ENCODE measurements at regions not wholly inside any gene's neighbourhood (a gene's known extent, or its start where the extent isn't known, plus 50 kb on each side); places are given as distances from the start of the nearest gene placed in this dataset.
"Not testable (repeated sequence)": the region's sequence is repeated elsewhere in the genome, so short reads cannot be mapped to it uniquely, and the experiment has no call there.

DNA sequence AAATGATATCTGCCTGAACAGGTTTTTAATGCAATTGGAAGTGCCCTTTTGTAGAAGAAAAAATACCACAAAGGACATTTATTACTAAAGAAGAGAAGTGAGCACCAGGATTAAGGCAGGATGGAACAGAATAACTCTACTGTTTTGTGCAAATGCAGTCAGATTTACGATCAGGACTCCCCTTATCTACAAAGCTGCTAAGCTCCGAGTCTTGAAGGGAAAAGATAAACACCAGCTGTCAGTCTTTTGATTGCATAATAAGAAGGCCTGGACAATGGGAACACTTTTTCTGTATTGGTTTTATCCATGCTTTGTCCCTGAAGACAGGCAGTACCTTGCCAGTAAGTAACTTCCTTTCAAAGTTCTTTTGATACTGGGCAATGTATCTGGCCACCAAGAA is 797.9 kb upstream of the SLC35B3 start:
- TF ChIP-seq CTCF (IDR thresholded peaks at IDR 0.05; ENCODE audit: poor library complexity, severe bottlenecking): no peak
- no peaks in the 10 kb centered on the region for H3K36me3 ChIP-seq (ENCODE audit: low read depth)
- no peaks in the 10 kb centered on the region for H3K27me3 ChIP-seq (ENCODE audit: insufficient read depth, poor library complexity, severe bottlenecking)
- no peak overlapping the region for H3K27ac ChIP-seq (ENCODE audit: poor library complexity, severe bottlenecking)
- H3K4me3 ChIP-seq (ENCODE audit: severe bottlenecking): no peak overlapping the region
- DNase-seq (ENCODE audit: low spot score) (no peak), ATAC-seq (ENCODE audit: low read depth) (no peak)
- H3K9me3 ChIP-seq (ENCODE audit: severe bottlenecking): no peaks in the 10 kb centered on the region
- no peaks in the 10 kb centered on the region for H3K4me1 ChIP-seq (ENCODE audit: insufficient read depth, poor library complexity, severe bottlenecking)

DNA sequence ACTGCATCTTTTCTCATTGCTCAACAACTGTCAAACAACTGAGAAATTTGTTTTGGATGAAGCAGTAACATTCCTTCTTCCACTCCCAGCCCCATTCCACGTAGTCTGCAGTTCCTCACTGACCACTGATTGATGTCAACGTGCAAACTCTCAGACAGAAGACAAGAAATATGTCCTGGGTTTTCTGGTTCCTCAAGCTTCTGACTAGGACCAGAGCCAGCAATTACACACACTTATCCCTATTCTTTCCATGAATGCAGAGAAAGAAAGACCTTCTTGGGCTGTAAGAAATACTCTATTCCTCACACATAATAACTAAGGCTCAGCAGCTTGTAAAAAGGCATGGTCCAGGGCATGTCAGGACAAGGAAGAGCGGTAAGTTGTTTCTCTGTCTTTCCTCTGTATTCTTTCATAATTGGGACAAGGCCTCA is 790.1 kb upstream of the SLC35B3 start:
- Histone ChIP-seq H3K36me3 (ENCODE audit: low read depth) (no peaks in the 10 kb centered on the region), H3K4me1 (ENCODE audit: insufficient read depth, poor library complexity, severe bottlenecking) (no peaks in the 10 kb centered on the region), H3K27me3 (ENCODE audit: insufficient read depth, poor library complexity, severe bottlenecking) (no peaks in the 10 kb centered on the region), H3K9me3 (ENCODE audit: severe bottlenecking) (no peaks in the 10 kb centered on the region), H3K27ac (ENCODE audit: poor library complexity, severe bottlenecking) (no peak overlapping the region), H3K4me3 (ENCODE audit: severe bottlenecking) (no peak overlapping the region)
- TF ChIP-seq CTCF (IDR thresholded peaks at IDR 0.05; ENCODE audit: poor library complexity, severe bottlenecking): no peak
- ATAC-seq (ENCODE audit: low read depth): no peak
- DNase-seq (ENCODE audit: low spot score): no peak

DNA sequence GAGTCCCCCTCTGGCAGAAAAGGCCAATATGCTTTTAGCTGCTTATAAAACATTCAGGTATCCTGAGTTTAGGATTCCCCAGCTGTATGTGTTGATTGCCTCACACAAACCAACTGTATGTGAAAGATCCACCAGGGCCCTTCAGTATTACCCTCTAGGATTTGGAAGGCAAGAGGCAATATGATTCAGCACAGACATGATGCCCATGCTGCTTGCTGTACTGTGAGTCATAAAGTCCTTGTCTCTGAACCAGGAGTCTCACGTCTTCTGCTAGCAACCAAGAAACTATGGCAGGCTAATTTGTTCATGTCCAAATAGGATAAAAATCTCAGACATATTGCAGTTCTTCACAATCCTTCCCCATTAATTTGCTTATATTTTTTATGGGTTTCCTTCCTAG is 789.2 kb upstream of the SLC35B3 start:
- DNase-seq (ENCODE audit: low spot score) (no peak), ATAC-seq (ENCODE audit: low read depth) (no peak)
- Histone ChIP-seq H3K27ac (ENCODE audit: poor library complexity, severe bottlenecking) (no peak overlapping the region), H3K4me3 (ENCODE audit: severe bottlenecking) (no peak overlapping the region), H3K9me3 (ENCODE audit: severe bottlenecking) (no peaks in the 10 kb centered on the region), H3K36me3 (ENCODE audit: low read depth) (no peaks in the 10 kb centered on the region), H3K4me1 (ENCODE audit: insufficient read depth, poor library complexity, severe bottlenecking) (no peaks in the 10 kb centered on the region), H3K27me3 (ENCODE audit: insufficient read depth, poor library complexity, severe bottlenecking) (no peaks in the 10 kb centered on the region)
- TF ChIP-seq CTCF (IDR thresholded peaks at IDR 0.05; ENCODE audit: poor library complexity, severe bottlenecking): no peak

DNA sequence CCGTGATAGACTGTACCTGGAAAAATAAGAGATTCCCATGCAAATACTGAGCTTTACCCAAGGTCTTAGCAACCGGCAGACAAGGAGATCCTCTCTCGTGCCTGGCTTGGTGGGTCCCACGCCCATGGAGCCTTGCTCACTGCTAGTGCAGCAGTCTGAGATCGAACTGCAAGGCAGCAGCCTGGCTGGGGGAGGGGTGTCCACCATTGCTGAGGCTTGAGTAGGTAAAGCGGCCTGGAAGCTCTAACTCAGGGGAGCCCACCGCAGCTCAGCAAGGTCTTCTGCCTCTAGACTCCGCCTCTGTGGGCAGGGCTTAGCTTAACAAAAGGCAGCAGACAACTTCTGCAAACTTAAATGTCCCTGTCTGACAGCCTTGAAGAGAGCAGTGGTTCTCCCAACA is 778.4 kb upstream of the SLC35B3 start:
- not testable (repeated sequence) for H3K4me3 ChIP-seq (ENCODE audit: severe bottlenecking); H3K4me1 ChIP-seq (ENCODE audit: insufficient read depth, poor library complexity, severe bottlenecking); H3K27me3 ChIP-seq (ENCODE audit: insufficient read depth, poor library complexity, severe bottlenecking); DNase-seq (ENCODE audit: low spot score); ATAC-seq (ENCODE audit: low read depth); H3K27ac ChIP-seq (ENCODE audit: poor library complexity, severe bottlenecking); H3K9me3 ChIP-seq (ENCODE audit: severe bottlenecking); H3K36me3 ChIP-seq (ENCODE audit: low read depth)

- TF ChIP-seq CTCF (IDR thresholded peaks at IDR 0.05; ENCODE audit: poor library complexity, severe bottlenecking): no peak
- H3K36me3 ChIP-seq (ENCODE audit: low read depth): no peaks in the 10 kb centered on the region
- H3K27ac ChIP-seq (ENCODE audit: poor library complexity, severe bottlenecking): no peak overlapping the region
- H3K4me3 ChIP-seq (ENCODE audit: severe bottlenecking): no peak overlapping the region
- DNase-seq (ENCODE audit: low spot score) (no peak), ATAC-seq (ENCODE audit: low read depth) (no peak)
- H3K27me3 ChIP-seq (ENCODE audit: insufficient read depth, poor library complexity, severe bottlenecking): no peaks in the 10 kb centered on the region
- H3K9me3 ChIP-seq (ENCODE audit: severe bottlenecking): no peaks in the 10 kb centered on the region
- H3K4me1 ChIP-seq (ENCODE audit: insufficient read depth, poor library complexity, severe bottlenecking): peaks cover 2% of the 10 kb centered on the region
These were observed 773.6 kb upstream of the SLC35B3 start for GRCh38 chr6:9208966-9209365.
